Gastrocnemius medialis (tissue), 4 donors: ENCODE measurements at regions not wholly inside any gene's neighbourhood (a gene's known extent, or its start where the extent isn't known, plus 50 kb on each side); places are given as distances from the start of the nearest gene placed in this dataset.
"Not testable (repeated sequence)": the region's sequence is repeated elsewhere in the genome, so short reads cannot be mapped to it uniquely, and the experiment has no call there.

Source experiments
- ATAC-seq, 2 donors: fragments of 150-250 bp; one replicate each; pipeline ENCODE4 v1.9.1; 2016
- DNase-seq, 2 donors: peaks; one replicate each; pipeline ENCODE4 v3.0.0-alpha.2; 2019
- H3K27ac ChIP-seq, 4 donors: fragments of 200-600 bp; sonication (generic); 1 replicate in 1 of 4; 2 replicates in 3 of 4; pipeline ENCODE4 v1.5.1; 2016 to 2018; ENCODE audit warnings: mild to moderate bottlenecking in 2 of 4, moderate library complexity in 1 of 4
- H3K27me3 ChIP-seq, 3 donors: fragments of 200-600 bp; sonication (generic) in 2 of 3; 1 replicate in 1 of 3; 2 replicates in 2 of 3; pipeline versions ENCODE4 v1.5.1 to v1.6.0; 2016 to 2019; ENCODE audit warnings: mild to moderate bottlenecking in 1 of 3, moderate library complexity in 1 of 3
- H3K36me3 ChIP-seq, 2 donors: fragments of 200-600 bp; sonication (generic) in 1 of 2; one replicate each; pipeline ENCODE4 v1.5.1; 2017 to 2018
- H3K4me1 ChIP-seq, 2 donors: fragments of 200-600 bp; sonication (generic) in 1 of 2; one replicate each; pipeline ENCODE4 v1.5.1; 2016 to 2017; ENCODE audit warnings: mild to moderate bottlenecking in 2 of 2
- H3K4me3 ChIP-seq, 4 donors: fragments of 200-600 bp; sonication (generic) in 3 of 4; 1 replicate in 1 of 4; 2 replicates in 3 of 4; pipeline ENCODE4 v1.5.1; 2016 to 2019; ENCODE audit warnings: mild to moderate bottlenecking in 2 of 4
- H3K9me3 ChIP-seq, 3 donors: fragments of 200-600 bp; sonication (generic) in 2 of 3; 1 replicate in 1 of 3; 2 replicates in 2 of 3; pipeline ENCODE4 v1.5.1; 2016 to 2019
- POLR2A ChIP-seq, 2 donors: fragments of 450-650 bp; IDR thresholded peaks; one replicate each; pipeline ENCODE4 v1.6.1; 2017; ENCODE audit warnings: antibody characterized with exemption in 2 of 2, mild to moderate bottlenecking in 2 of 2, moderate library complexity in 2 of 2
- in situ Hi-C, 4 donors: fragments of 200-750 bp; cut with MboI; loops; one replicate each; pipeline versions ENCODE4 v1.15.0 to v1.8.0; 2017; ENCODE audit warnings: low sequenced_read_pairs in 4 of 4
- intact Hi-C: fragments of 100-400 bp; cut with DNase I; formaldehyde crosslinking; loops from one replicate; pipeline ENCODE4 v1.15.1; 2023; ENCODE audit warnings: low total_unique reads
- TF ChIP-seq, protein P1 (sequence below), 5 experiments: fragments of 450-650 bp in 3 of 5; fragments of 200-600 bp in 2 of 5; sonication (generic) in 2 of 5; IDR thresholded peaks in 4 of 5; conservative IDR thresholded peaks in 1 of 5; 1 replicate in 4 of 5; 2 replicates in 1 of 5; pipeline ENCODE4 v1.5.1; 2016 to 2019; ENCODE audit warnings: antibody characterized with exemption in 5 of 5, mild to moderate bottlenecking in 3 of 5, moderate library complexity in 3 of 5

DNA sequence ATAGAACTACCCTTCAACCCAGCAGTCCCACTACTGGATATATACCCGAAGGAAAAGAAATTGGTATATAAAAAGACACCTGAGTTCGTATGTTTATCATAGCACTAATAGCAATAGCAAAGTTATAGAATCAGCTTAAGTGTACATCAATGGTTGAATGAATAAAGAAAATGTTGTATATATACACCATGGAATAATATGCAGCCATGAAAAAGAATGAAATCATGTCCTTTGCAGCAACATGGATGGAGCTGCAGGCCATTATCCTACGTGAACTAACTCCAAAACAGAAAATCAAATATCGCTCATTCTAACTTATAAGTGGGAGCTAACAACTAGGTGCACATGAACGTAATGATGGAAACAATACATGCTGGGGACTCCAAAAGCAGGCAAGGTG, 143.5 kb upstream of the GK2 start:
- intact Hi-C loops (no loop called here), in situ Hi-C loops (no loop called here)
- ATAC-seq = no peak

DNA sequence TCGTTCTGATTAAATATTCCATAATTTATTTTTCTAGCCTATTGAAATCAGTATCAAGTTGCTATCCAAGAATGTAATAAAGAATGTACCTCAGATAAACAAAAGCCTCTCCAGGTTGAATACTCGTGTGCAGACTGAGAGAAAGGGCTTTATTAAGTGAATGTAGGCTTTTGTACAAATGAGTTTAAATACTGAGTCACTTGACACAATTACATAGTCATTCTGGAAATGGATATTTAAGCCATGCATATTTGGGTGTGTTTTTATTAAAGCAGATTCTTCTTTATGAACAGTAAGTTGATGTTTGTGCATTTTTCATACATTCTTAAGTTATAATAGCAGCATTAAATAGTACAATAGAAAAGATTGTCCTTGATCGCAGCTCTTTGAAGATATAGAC, 139.8 kb upstream of the GK2 start:
- TF ChIP-seq, protein P1, sequence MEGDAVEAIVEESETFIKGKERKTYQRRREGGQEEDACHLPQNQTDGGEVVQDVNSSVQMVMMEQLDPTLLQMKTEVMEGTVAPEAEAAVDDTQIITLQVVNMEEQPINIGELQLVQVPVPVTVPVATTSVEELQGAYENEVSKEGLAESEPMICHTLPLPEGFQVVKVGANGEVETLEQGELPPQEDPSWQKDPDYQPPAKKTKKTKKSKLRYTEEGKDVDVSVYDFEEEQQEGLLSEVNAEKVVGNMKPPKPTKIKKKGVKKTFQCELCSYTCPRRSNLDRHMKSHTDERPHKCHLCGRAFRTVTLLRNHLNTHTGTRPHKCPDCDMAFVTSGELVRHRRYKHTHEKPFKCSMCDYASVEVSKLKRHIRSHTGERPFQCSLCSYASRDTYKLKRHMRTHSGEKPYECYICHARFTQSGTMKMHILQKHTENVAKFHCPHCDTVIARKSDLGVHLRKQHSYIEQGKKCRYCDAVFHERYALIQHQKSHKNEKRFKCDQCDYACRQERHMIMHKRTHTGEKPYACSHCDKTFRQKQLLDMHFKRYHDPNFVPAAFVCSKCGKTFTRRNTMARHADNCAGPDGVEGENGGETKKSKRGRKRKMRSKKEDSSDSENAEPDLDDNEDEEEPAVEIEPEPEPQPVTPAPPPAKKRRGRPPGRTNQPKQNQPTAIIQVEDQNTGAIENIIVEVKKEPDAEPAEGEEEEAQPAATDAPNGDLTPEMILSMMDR (IDR thresholded peaks at IDR 0.05 in 4 of 5, conservative IDR thresholded peaks at IDR 0.05 in 1 of 5) = no peak
- no peak for TF ChIP-seq POLR2A (IDR thresholded peaks at IDR 0.05)
- no peaks in the 10 kb centered on the region for H3K27me3 ChIP-seq
- no peaks in the 10 kb centered on the region for H3K36me3 ChIP-seq
- DNase-seq (no peak), ATAC-seq (no peak)
- intact Hi-C loops = no loop called here
- H3K9me3 ChIP-seq = no peaks in the 10 kb centered on the region
- H3K27ac ChIP-seq = no peak overlapping the region
- no peaks in the 10 kb centered on the region for H3K4me1 ChIP-seq
- in situ Hi-C loops = no loop called here
- no peak overlapping the region for H3K4me3 ChIP-seq

More for the DNA sequence above, 143.5 kb upstream of the GK2 start:
- no peak for DNase-seq
- no peak for TF ChIP-seq POLR2A (IDR thresholded peaks at IDR 0.05)
- TF ChIP-seq, protein P1 (IDR thresholded peaks at IDR 0.05 in 4 of 5, conservative IDR thresholded peaks at IDR 0.05 in 1 of 5) = no peak
- Histone ChIP-seq H3K27me3 (no peaks in the 10 kb centered on the region), H3K4me1 (no peaks in the 10 kb centered on the region), H3K27ac (no peak overlapping the region), H3K4me3 (no peak overlapping the region), H3K9me3 (no peaks in the 10 kb centered on the region), H3K36me3 (no peaks in the 10 kb centered on the region)

DNA sequence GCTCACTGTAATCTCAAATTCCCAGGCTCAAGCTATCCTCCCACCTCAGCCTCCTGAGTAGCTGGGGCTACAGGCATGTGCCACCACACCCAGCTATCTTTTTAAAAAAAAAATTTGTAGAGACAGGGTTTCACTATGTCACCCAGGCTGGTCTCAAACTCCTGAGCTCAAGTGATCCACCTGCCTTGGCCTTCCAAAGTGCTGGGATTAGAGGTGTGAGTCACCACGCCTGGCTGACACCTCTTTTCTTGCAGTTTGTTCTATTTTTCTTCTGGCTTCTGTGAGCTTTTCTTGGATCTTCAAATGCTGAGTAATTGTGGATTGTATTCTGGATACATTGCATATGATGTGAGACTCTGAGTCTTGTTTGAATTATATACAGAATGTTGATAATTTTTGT, 137.3 kb upstream of the GK2 start:
- H3K4me1 ChIP-seq, intact Hi-C loops, ATAC-seq, H3K27ac ChIP-seq, H3K36me3 ChIP-seq, H3K9me3 ChIP-seq, H3K4me3 ChIP-seq, H3K27me3 ChIP-seq, in situ Hi-C loops, DNase-seq: not testable (repeated sequence)

DNA sequence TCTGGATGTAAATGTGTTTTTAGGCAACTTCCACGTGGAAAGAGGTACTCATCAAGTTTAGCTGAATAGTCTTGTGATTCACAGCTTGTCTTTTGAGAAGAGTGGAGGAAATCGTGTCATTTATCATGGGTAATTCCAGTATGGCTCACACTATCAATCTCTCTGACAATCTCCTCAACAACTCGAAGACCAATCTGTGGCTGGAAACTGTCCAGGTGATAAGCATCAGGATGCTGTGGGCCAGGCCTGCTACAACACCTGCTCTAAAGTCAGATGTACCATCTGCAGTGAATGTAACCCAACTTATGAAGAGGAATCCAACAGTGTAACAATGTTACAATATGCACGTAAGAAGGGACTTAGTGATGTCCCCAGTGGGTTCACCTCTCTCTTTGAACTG, 132.1 kb upstream of the GK2 start:
- in situ Hi-C loops = no loop called here
- intact Hi-C loops = no loop called here
- DNase-seq = no peak

DNA sequence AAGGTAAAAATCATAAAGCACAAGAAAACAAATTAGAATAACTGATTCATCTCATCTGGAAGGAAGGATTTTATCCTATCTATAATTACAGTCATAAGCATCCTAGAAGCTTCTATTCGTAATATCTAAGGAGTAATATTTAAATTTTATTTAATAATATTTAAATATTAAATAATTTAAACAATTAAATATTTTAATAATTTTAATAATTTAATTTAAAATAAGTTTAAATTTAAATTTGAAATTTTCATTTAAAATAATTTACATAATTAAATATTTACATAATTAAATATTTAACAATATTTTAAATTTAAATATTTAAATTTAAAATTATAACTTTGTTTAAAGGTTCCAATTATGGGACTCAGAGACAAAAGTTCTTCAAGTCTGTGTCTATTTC, 127.5 kb upstream of the GK2 start:
- DNase-seq = no peak
- H3K9me3 ChIP-seq = no peaks in the 10 kb centered on the region
- no peak for ATAC-seq
- no peaks in the 10 kb centered on the region for H3K27me3 ChIP-seq
- TF ChIP-seq, protein P1 (IDR thresholded peaks at IDR 0.05 in 4 of 5, conservative IDR thresholded peaks at IDR 0.05 in 1 of 5) = no peak
- no peak for TF ChIP-seq POLR2A (IDR thresholded peaks at IDR 0.05)
- no peak overlapping the region for H3K27ac ChIP-seq
- H3K4me3 ChIP-seq = no peak overlapping the region
- no peaks in the 10 kb centered on the region for H3K36me3 ChIP-seq
- in situ Hi-C loops (no loop called here), intact Hi-C loops (no loop called here)
- H3K4me1 ChIP-seq = no peaks in the 10 kb centered on the region

More for the DNA sequence above, 132.1 kb upstream of the GK2 start:
- Histone ChIP-seq H3K4me1 (no peaks in the 10 kb centered on the region), H3K9me3 (no peaks in the 10 kb centered on the region), H3K27me3 (no peaks in the 10 kb centered on the region), H3K4me3 (no peak overlapping the region), H3K27ac (no peak overlapping the region), H3K36me3 (no peaks in the 10 kb centered on the region)
- ATAC-seq = no peak
- no peak for TF ChIP-seq POLR2A (IDR thresholded peaks at IDR 0.05)
- TF ChIP-seq, protein P1 (IDR thresholded peaks at IDR 0.05 in 4 of 5, conservative IDR thresholded peaks at IDR 0.05 in 1 of 5) = no peak
